ENCODE measurements at regions not wholly inside any gene's neighbourhood (a gene's known extent, or its start where the extent isn't known, plus 50 kb on each side); places are given as distances from the start of the nearest gene placed in this dataset.

GRCh38 chr6:144655376-144655775, 370.2 kb downstream of the UTRN start:
- H3K27ac Mint-ChIP-seq = peak overlapping the region; percentile 60
- POLR2A ChIA-PET = no interaction called here

GRCh38 chr6:144657691-144658090, 372.6 kb downstream of the UTRN start:
- DNase-seq (no peak), ATAC-seq (ENCODE audit: poor library complexity) (no peak)
- Mint-ChIP-seq H3K9me3 (peaks cover 3% of the 10 kb centered on the region), H3K27me3 (no peaks in the 10 kb centered on the region), H3K4me1 (ENCODE audit: low read depth) (peaks cover 85% of the 10 kb centered on the region), H3K27ac (peak overlapping the region; percentile 70), H3K4me3 (no peak overlapping the region), H3K36me3 (ENCODE audit: low read depth) (peaks cover 12% of the 10 kb centered on the region)
- peak overlapping the region in 1 of 2 donors; percentile 27 for H3K27ac ChIP-seq (ENCODE audit: low read depth in 1 of 2, low read length in 2 of 2)
- ChIA-PET CTCF (no interaction called here), POLR2A (no interaction called here)
- intact Hi-C loops (cut with DNase I, micrococcal nuclease) = no loop called here
- H3K4me1 ChIP-seq (ENCODE audit: insufficient read depth, low read length) = peaks cover 26% of the 10 kb centered on the region
- H3K27me3 ChIP-seq (ENCODE audit: control insufficient read depth in 1 of 2, insufficient read depth in 2 of 2, low read length in 2 of 2) = no peaks in the 10 kb centered on the region
- no peaks in the 10 kb centered on the region for H3K9me3 ChIP-seq (ENCODE audit: control insufficient read depth in 1 of 2, insufficient read depth in 1 of 2, low read length in 2 of 2)
- no peak overlapping the region for H3K4me3 ChIP-seq (ENCODE audit: low read length)
- H3K36me3 ChIP-seq (ENCODE audit: insufficient read depth, low read length) = peaks cover 2% of the 10 kb centered on the region
- TF ChIP-seq CTCF (IDR thresholded peaks at IDR 0.05) = no peak

More at GRCh38 chr6:144655376-144655775, 370.2 kb downstream of the UTRN start:
- no peak for DNase-seq
- Mint-ChIP-seq H3K4me3 (peak overlapping the region; percentile 8), H3K27me3 (no peaks in the 10 kb centered on the region), H3K4me1 (ENCODE audit: low read depth) (peaks cover 78% of the 10 kb centered on the region), H3K36me3 (ENCODE audit: low read depth) (peaks cover 25% of the 10 kb centered on the region), H3K9me3 (peaks cover 3% of the 10 kb centered on the region)
- no peak for ATAC-seq (ENCODE audit: poor library complexity)
- no peaks in the 10 kb centered on the region for H3K27me3 ChIP-seq (ENCODE audit: control insufficient read depth in 1 of 2, insufficient read depth in 2 of 2, low read length in 2 of 2)
- CTCF ChIA-PET = no interaction called here
- peaks cover 23% of the 10 kb centered on the region for H3K4me1 ChIP-seq (ENCODE audit: insufficient read depth, low read length)
- H3K27ac ChIP-seq (ENCODE audit: low read depth in 1 of 2, low read length in 2 of 2) = no peak overlapping the region
- TF ChIP-seq CTCF (IDR thresholded peaks at IDR 0.05) = no peak
- H3K9me3 ChIP-seq (ENCODE audit: control insufficient read depth in 1 of 2, insufficient read depth in 1 of 2, low read length in 2 of 2) = no peaks in the 10 kb centered on the region
- H3K36me3 ChIP-seq (ENCODE audit: insufficient read depth, low read length) = no peaks in the 10 kb centered on the region
- no peak overlapping the region for H3K4me3 ChIP-seq (ENCODE audit: low read length)
- intact Hi-C loops (cut with DNase I, micrococcal nuclease) = no loop called here

GRCh38 chr6:144659202-144660182, 374.4 kb downstream of the UTRN start:
- Mint-ChIP-seq H3K9me3 (peaks cover 3% of the 10 kb centered on the region), H3K36me3 (ENCODE audit: low read depth) (peaks cover 10% of the 10 kb centered on the region), H3K4me3 (peak overlapping the region; percentile 36), H3K27me3 (no peaks in the 10 kb centered on the region), H3K27ac (peak overlapping the region; percentile 86), H3K4me1 (ENCODE audit: low read depth) (peaks cover 88% of the 10 kb centered on the region)
- Histone ChIP-seq H3K36me3 (ENCODE audit: insufficient read depth, low read length) (peaks cover 2% of the 10 kb centered on the region), H3K9me3 (ENCODE audit: control insufficient read depth in 1 of 2, insufficient read depth in 1 of 2, low read length in 2 of 2) (no peaks in the 10 kb centered on the region), H3K27ac (ENCODE audit: low read depth in 1 of 2, low read length in 2 of 2) (peak overlapping the region; percentile 7 to 39), H3K4me1 (ENCODE audit: insufficient read depth, low read length) (peaks cover 22% of the 10 kb centered on the region), H3K27me3 (ENCODE audit: control insufficient read depth in 1 of 2, insufficient read depth in 2 of 2, low read length in 2 of 2) (no peaks in the 10 kb centered on the region), H3K4me3 (ENCODE audit: low read length) (peak overlapping the region; percentile 22)
- no peak for TF ChIP-seq CTCF (IDR thresholded peaks at IDR 0.05)
- ChIA-PET POLR2A (interaction anchor here (0.6 to 1.5 kb wide), 4 partner anchors 12 to 76 kb away, joined by 3 to 4 read pairs (median 3); no protein-coding TSS in a partner anchor), CTCF (interaction anchor here (0.7 to 0.8 kb wide), 2 partner anchors 59 to 112 kb away, joined by 3 read pairs; no protein-coding TSS in a partner anchor)
- DNase-seq (peak in 5 of 14 experiments; percentile 0 to 50 (median 33)), ATAC-seq (ENCODE audit: poor library complexity) (peak; percentile 71)
- intact Hi-C loops (cut with DNase I, micrococcal nuclease) = no loop called here

All from CD4-positive, alpha-beta T cell (primary cell).